ENCODE measurements at regions not wholly inside any gene's neighbourhood (a gene's known extent, or its start where the extent isn't known, plus 50 kb on each side); places are given as distances from the start of the nearest gene placed in this dataset.

DNA sequence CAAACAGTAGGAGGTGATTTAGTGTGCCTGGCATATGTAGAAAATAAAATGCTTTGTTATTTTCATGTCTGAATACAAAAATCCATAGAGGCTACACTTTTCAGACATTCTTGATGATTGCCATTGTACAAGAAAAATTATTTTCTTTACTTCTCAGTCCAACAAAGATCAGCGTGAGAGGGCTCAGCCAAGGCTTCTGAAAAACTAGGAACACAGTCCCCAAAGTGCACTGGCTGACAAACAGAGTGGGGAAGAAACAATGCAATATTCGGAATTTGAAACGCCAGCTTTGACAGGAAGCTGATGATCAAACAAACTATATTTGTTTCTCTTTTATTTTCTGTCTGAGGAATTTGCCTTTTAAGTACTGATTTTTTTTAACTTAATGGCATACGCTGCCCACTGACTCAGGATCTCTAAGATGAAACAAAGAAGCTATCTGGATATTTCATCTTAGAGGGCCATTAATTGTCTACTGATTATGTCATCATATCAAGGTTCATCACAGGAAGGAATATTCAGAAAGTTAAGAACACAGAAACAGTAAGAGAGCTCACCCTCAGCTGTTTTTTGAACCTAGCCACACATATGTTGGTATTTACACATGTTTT, 197.0 kb upstream of the INHBA start:
- no peak for DNase-seq
- Mint-ChIP-seq H3K27me3 (ENCODE audit: insufficient read depth) (no peaks in the 10 kb centered on the region), H3K4me3 (no peak overlapping the region), H3K27ac (no peak overlapping the region), H3K4me1 (peaks cover 8% of the 10 kb centered on the region), H3K9me3 (peaks cover 14% of the 10 kb centered on the region), H3K36me3 (ENCODE audit: low read depth) (no peaks in the 10 kb centered on the region)
- 96 to 100% methylated on average over 4 of the region's 4 CpGs for WGBS, 2 experiments (ENCODE audit: insufficient coverage in 1 of 2, insufficient read length in 1 of 2)
- Histone ChIP-seq H3K4me1 (ENCODE audit: control insufficient read depth, insufficient read depth, low read length) (no peaks in the 10 kb centered on the region), H3K9me3 (ENCODE audit: control insufficient read depth, low read length) (peaks cover 12% of the 10 kb centered on the region), H3K27me3 (ENCODE audit: control insufficient read depth, insufficient read depth, low read length, poor library complexity, severe bottlenecking) (no peaks in the 10 kb centered on the region), H3K4me3 (ENCODE audit: low read length) (no peak overlapping the region), H3K27ac (ENCODE audit: low read depth, low read length) (no peak overlapping the region), H3K36me3 (ENCODE audit: control insufficient read depth, insufficient read depth, low read length) (no peaks in the 10 kb centered on the region), H3K9ac (ENCODE audit: extremely low read depth, low read length, poor library complexity, severe bottlenecking) (no peak overlapping the region)
- TF ChIP-seq, protein P1, sequence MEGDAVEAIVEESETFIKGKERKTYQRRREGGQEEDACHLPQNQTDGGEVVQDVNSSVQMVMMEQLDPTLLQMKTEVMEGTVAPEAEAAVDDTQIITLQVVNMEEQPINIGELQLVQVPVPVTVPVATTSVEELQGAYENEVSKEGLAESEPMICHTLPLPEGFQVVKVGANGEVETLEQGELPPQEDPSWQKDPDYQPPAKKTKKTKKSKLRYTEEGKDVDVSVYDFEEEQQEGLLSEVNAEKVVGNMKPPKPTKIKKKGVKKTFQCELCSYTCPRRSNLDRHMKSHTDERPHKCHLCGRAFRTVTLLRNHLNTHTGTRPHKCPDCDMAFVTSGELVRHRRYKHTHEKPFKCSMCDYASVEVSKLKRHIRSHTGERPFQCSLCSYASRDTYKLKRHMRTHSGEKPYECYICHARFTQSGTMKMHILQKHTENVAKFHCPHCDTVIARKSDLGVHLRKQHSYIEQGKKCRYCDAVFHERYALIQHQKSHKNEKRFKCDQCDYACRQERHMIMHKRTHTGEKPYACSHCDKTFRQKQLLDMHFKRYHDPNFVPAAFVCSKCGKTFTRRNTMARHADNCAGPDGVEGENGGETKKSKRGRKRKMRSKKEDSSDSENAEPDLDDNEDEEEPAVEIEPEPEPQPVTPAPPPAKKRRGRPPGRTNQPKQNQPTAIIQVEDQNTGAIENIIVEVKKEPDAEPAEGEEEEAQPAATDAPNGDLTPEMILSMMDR (conservative IDR thresholded peaks at IDR 0.05): no peak

DNA sequence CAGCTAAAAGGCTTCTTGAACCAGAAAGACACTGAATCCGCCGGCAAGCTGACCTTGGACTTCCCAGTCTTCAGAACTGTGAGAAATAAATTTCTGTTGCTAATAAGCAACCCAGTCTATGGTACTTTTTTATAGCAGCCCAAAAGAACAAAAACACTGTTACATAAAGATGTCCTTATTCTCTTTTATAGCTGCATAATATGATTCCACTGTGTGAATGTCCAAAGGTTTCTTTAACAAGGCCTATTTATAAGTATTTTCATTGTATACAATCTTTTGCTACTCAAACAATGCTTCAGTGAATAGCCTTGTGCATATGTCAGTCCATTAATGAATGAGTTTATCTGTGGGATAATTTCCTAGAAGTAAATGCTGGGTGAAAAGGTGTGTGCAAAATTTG, 190.8 kb upstream of the INHBA start:
- Mint-ChIP-seq H3K4me3 (no peak overlapping the region), H3K27me3 (ENCODE audit: insufficient read depth) (no peaks in the 10 kb centered on the region), H3K36me3 (ENCODE audit: low read depth) (no peaks in the 10 kb centered on the region), H3K9me3 (no peaks in the 10 kb centered on the region), H3K27ac (no peak overlapping the region), H3K4me1 (no peaks in the 10 kb centered on the region)
- H3K36me3 ChIP-seq (ENCODE audit: control insufficient read depth, insufficient read depth, low read length): no peaks in the 10 kb centered on the region
- H3K4me3 ChIP-seq (ENCODE audit: low read length): no peak overlapping the region
- no peak overlapping the region for H3K9ac ChIP-seq (ENCODE audit: extremely low read depth, low read length, poor library complexity, severe bottlenecking)
- H3K27me3 ChIP-seq (ENCODE audit: control insufficient read depth, insufficient read depth, low read length, poor library complexity, severe bottlenecking): no peaks in the 10 kb centered on the region
- DNase-seq: no peak
- WGBS, 2 experiments (ENCODE audit: insufficient coverage in 1 of 2, insufficient read length in 1 of 2): 90 to 100% methylated on average over 2 of the region's 2 CpGs
- H3K27ac ChIP-seq (ENCODE audit: low read depth, low read length): no peak overlapping the region
- TF ChIP-seq, protein P1 (conservative IDR thresholded peaks at IDR 0.05): no peak
- no peaks in the 10 kb centered on the region for H3K4me1 ChIP-seq (ENCODE audit: control insufficient read depth, insufficient read depth, low read length)
- no peaks in the 10 kb centered on the region for H3K9me3 ChIP-seq (ENCODE audit: control insufficient read depth, low read length)

DNA sequence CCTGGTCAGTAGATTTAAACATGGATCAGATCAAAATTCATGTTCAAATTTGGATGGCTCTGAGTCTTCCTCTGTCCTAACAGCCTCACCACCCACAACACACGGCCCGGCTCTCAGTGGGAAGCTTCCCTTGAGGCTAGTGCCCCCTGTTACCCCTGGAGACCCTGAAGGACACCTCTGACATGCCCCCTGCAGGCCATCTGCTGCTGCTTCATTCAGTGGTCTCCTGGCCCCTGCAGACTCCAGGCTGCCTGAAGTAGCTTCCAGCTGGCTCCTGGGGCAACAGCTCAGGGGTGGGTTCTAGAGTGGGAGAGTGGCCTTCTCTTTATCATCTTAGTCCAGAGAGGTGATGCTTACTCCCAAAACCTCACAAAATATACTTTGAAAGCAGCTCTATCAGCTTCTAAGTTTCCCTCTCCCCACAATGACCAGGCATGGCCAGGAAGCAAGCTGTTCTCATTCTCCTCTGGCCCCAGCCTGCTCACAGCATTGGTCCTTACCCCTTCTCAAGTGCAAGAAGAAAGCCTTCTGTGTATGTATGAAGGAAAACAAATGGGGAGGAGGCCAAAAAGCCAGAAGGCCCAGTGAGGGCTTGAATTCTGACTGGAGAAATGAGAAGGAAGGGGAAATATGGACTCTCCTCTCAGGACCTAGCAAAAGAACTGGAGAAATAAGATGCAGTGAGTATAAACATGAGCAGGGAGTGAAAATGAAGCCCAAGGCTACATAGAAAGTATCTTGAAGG, 189.6 kb upstream of the INHBA start:
- DNase-seq: peak; percentile 86
- no peak overlapping the region for H3K4me3 ChIP-seq (ENCODE audit: low read length)
- TF ChIP-seq, protein P1 (conservative IDR thresholded peaks at IDR 0.05): peak; percentile 82
- H3K27ac Mint-ChIP-seq: no peak overlapping the region
- no peaks in the 10 kb centered on the region for H3K4me1 Mint-ChIP-seq
- no peak overlapping the region for H3K9ac ChIP-seq (ENCODE audit: extremely low read depth, low read length, poor library complexity, severe bottlenecking)
- H3K27me3 Mint-ChIP-seq (ENCODE audit: insufficient read depth): no peaks in the 10 kb centered on the region
- no peaks in the 10 kb centered on the region for H3K9me3 ChIP-seq (ENCODE audit: control insufficient read depth, low read length)
- no peaks in the 10 kb centered on the region for H3K36me3 ChIP-seq (ENCODE audit: control insufficient read depth, insufficient read depth, low read length)
- 85% methylated on average over 2 of the region's 2 CpGs; no CpG with 5 or more reads in 1 of the 2 experiments for WGBS, 2 experiments (ENCODE audit: insufficient coverage in 1 of 2, insufficient read length in 1 of 2)
- no peaks in the 10 kb centered on the region for H3K36me3 Mint-ChIP-seq (ENCODE audit: low read depth)
- no peak overlapping the region for H3K27ac ChIP-seq (ENCODE audit: low read depth, low read length)
- no peaks in the 10 kb centered on the region for H3K27me3 ChIP-seq (ENCODE audit: control insufficient read depth, insufficient read depth, low read length, poor library complexity, severe bottlenecking)
- H3K9me3 Mint-ChIP-seq: no peaks in the 10 kb centered on the region
- H3K4me3 Mint-ChIP-seq: no peak overlapping the region
- no peaks in the 10 kb centered on the region for H3K4me1 ChIP-seq (ENCODE audit: control insufficient read depth, insufficient read depth, low read length)

Measured in endodermal cell (in vitro differentiated cells).